ENCODE measurements at regions not wholly inside any gene's neighbourhood (a gene's known extent, or its start where the extent isn't known, plus 50 kb on each side); places are given as distances from the start of the nearest gene placed in this dataset.
A peak's percentile ranks its signal among the peaks of the same experiment; 100 is the strongest.

DNA sequence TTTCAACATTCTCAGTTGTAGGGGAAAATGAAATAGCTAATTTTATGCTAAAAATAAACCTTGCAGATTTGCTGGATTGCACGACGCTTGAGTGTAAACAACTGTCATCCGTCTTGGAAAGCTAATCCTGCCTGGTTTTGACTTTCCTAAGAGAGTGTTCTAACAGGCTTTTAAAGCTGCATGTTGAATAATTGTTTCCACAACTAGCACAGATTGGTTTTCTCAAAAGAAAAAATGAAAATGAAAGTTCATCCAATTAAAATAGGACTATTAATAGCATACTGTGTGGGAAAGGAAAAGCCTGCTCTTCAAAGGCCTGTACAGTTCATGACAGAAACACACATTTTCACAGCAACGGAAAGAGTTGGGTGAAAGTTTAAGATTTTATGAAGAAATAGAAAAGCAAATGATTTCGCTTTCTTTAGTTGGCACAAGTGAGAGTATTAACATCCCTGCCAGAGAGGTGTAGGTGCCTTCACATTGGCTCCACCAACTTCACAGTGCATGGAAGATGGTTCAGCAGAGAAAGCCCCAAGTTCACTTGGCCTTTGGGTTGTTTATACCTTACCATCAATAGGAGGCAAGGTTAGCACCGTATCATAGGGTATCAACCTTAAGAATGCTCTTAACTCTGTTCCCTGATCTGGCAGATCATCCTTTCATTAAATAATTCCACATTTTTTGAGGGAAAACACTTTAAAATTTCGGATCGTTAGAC lies 140.0 kb upstream of the GUCY1A1 start:
- no peak overlapping the region for H3K4me3 ChIP-seq (replicated peaks in 1 of 2; ENCODE audit: low read depth in 2 of 2, low read length in 2 of 2)
- DNase-seq (ENCODE audit: low read depth in 2 of 2): peak in 1 of 2 donors; percentile 44
- no peak for TF ChIP-seq CTCF (IDR thresholded peaks at IDR 0.05; ENCODE audit: low read depth, low read length)

DNA sequence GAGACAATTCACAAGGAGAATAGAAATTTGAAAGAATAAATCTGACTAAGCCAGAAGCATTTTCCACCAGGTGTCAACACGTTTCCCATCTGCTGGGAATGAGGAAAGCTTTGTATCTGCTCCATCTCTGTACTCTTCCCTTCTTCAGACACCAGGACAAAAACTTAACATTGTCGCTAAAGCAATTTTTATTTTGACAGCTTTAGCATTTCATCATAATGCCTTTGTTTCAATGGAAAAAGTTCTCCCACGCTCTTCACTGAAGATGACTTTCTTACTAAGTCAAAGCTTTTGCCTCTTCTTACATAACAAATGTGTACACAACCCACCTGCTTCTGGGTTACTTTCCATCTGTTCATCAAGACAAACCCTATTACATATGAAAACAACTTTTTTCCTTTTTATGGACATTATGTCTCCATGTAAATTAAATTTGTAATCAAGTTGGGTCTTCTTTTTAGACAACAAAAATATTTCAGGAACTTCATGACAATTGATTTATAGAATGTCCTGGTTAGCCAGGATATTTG lies 141.7 kb upstream of the GUCY1A1 start:
- H3K4me3 ChIP-seq (replicated peaks in 1 of 2; ENCODE audit: low read depth in 2 of 2, low read length in 2 of 2): no peak overlapping the region
- no peak for DNase-seq (ENCODE audit: low read depth in 2 of 2)
- TF ChIP-seq CTCF (IDR thresholded peaks at IDR 0.05; ENCODE audit: low read depth, low read length): no peak

GRCh38 chr4:155523358-155523757 lies 143.3 kb upstream of the GUCY1A1 start:
- no peak for TF ChIP-seq CTCF (IDR thresholded peaks at IDR 0.05; ENCODE audit: low read depth, low read length)
- no peak for DNase-seq (ENCODE audit: low read depth in 2 of 2)
- no peak overlapping the region for H3K4me3 ChIP-seq (replicated peaks in 1 of 2; ENCODE audit: low read depth in 2 of 2, low read length in 2 of 2)

GRCh38 chr4:155522201-155522600 lies 144.4 kb upstream of the GUCY1A1 start:
- DNase-seq (ENCODE audit: low read depth in 2 of 2): peak; percentile 9 to 16
- TF ChIP-seq CTCF (IDR thresholded peaks at IDR 0.05; ENCODE audit: low read depth, low read length): no peak
- no peak overlapping the region for H3K4me3 ChIP-seq (replicated peaks in 1 of 2; ENCODE audit: low read depth in 2 of 2, low read length in 2 of 2)

GRCh38 chr4:155521382-155521781 lies 144.6 kb upstream of the MAP9 start:
- no peak for TF ChIP-seq CTCF (IDR thresholded peaks at IDR 0.05; ENCODE audit: low read depth, low read length)
- no peak overlapping the region for H3K4me3 ChIP-seq (replicated peaks in 1 of 2; ENCODE audit: low read depth in 2 of 2, low read length in 2 of 2)
- no peak for DNase-seq (ENCODE audit: low read depth in 2 of 2)

DNA sequence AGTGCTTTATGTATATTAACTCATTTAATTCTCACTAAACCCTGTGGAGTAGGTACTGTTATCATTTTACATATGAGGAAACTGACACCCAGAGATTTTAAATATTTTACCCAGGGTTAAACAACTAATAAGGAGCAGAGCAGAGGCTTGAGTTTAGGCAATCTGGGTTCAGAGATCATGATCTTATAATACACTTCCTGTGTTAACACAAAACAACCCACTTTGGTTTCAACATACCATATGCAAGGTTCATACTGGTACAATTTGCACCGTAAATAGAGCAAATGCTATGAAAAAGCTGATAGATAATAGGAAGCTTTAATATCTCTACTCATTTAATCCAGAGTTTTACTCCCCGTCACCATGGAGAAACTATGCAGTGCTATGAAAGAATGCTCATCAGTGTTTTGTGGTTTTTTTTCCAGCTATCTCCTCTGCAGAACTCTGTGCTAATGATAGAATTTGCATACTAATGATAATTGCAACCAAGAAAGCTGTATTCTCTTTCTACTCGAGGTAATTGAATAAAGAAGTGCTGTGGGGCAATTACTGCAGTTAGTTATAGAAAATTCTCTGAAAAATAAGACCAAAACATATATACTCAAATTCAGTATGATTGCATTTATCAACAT lies 138.8 kb upstream of the MAP9 start:
- DNase-seq (ENCODE audit: low read depth in 2 of 2): no peak
- no peak for TF ChIP-seq CTCF (IDR thresholded peaks at IDR 0.05; ENCODE audit: low read depth, low read length)
- H3K4me3 ChIP-seq (replicated peaks in 1 of 2; ENCODE audit: low read depth in 2 of 2, low read length in 2 of 2): no peak overlapping the region
